GM12874 (cell line): ENCODE measurements at regions not wholly inside any gene's neighbourhood (a gene's known extent, or its start where the extent isn't known, plus 50 kb on each side); places are given as distances from the start of the nearest gene placed in this dataset.

Experiments used
- CTCF ChIP-seq: IDR thresholded peaks from 2 replicates; pipeline ENCODE4 v1.5.1; 2011; ENCODE audit warnings: low read depth, mild to moderate bottlenecking, control low read depth, low read length, moderate library complexity; ENCODE audit not compliant: insufficient read depth

- no peak for TF ChIP-seq CTCF
These were observed 1703.3 kb upstream of the SLC10A2 start for GRCh38 chr13:104769545-104769944.

GRCh38 chr13:104766319-104766718 lies 1700.1 kb upstream of the SLC10A2 start:
- TF ChIP-seq CTCF: no peak

DNA sequence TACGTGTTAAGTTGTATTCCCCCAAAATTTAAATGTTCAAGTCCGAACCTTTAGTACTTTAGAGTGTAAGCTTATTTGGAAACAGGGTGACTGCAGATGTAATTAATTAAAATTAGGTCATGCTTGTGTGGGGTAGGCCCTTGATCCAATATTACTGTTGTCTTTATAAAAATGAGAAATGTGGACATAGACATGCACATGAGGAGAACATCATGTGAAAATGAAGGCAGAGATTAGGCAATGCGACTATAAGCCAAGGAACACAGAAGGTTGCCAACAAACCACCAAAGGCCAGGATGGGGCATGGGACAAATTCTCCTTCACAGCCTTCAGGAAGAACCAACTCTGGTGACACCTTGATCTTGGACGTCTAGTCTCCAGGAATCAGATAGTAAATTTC lies 1698.4 kb upstream of the SLC10A2 start:
- no peak for TF ChIP-seq CTCF

- TF ChIP-seq CTCF: no peak
These were observed 1692.9 kb upstream of the SLC10A2 start for GRCh38 chr13:104759069-104759468.

- no peak for TF ChIP-seq CTCF
These were observed 1691.5 kb upstream of the SLC10A2 start for GRCh38 chr13:104757712-104758111.

GRCh38 chr13:104750377-104750776 lies 1684.2 kb upstream of the SLC10A2 start:
- TF ChIP-seq CTCF: no peak

DNA sequence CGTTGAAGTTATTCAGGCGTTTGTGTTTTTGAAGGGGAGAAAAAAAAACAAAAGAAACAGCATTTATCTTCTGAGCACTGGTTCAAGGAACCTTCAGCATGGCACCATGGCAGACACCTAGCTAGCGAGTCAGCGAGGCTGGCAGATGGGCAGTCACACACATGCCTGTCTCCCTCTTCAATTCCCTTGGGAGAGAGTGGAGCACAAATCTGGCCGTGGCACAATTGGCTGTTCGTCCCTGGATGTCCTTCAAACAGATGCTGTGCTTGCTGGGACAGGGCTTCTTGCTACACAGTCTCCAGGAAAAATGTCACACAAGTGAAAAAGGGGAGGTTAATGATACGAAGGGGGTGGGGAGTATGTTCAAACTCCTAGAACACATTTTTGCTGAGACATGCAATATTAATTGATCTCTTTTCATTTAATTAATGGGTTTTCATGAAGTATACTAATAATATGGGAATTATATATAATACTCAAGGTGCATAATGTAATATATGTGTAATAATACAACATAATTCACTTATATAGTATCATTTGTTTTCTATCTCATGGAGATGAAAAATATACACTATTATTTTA lies 1674.5 kb upstream of the SLC10A2 start:
- TF ChIP-seq CTCF: no peak
